NCI-H82 (cell line): ENCODE measurements at regions not wholly inside any gene's neighbourhood (a gene's known extent, or its start where the extent isn't known, plus 50 kb on each side); places are given as distances from the start of the nearest gene placed in this dataset.

Experiments
- DNase-seq: peaks from one replicate; lab custom pipeline; 2025; lab: John Stamatoyannopoulos, UW

DNA sequence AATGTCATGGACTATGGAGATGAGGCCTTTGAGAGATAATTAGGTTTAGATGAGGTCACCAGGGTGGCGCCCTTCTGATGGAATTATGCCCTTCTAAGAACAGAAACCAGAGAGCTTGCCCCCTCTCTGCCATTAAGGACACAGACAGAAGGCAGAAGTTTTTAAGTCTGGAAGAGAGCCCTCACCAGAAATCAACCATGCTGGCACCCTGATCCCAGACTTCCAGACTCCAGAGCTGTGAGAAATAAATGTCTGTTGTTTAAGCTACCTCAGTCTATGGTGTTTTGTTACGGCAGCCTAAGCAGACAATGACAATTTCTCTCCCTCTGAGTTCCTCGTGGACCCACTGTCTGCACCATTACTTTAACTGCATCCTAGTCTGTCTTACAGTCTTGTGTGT, 382.0 kb downstream of the GXYLT1 start:
- no peak for DNase-seq

GRCh38 chr12:41745593-41745992, 399.1 kb downstream of the GXYLT1 start:
- peak; percentile 6 for DNase-seq

- DNase-seq, result no peak
These were observed 400.8 kb downstream of the GXYLT1 start for GRCh38 chr12:41743835-41744234.

DNA sequence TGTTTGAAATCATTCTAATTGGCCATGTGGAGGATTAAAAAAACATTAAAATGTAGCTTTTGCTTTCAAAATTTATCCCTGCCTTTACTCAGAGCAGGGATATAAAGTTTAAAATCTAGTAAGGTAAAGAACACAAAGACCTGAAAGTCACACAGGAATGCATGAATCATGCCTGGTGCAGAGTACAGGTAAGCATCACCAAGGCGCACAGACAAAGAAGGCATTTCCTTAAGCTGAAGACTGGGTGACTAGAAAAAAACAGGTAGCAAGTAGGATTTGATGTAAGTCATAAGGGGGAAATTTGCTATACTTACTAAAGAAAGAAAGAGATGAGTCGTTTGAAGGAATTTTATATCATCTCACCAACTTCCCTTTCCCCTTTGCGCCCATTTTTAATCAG, 405.6 kb downstream of the GXYLT1 start:
- no peak for DNase-seq

- no peak for DNase-seq
These were observed 407.3 kb downstream of the GXYLT1 start for GRCh38 chr12:41737423-41737822.

DNA sequence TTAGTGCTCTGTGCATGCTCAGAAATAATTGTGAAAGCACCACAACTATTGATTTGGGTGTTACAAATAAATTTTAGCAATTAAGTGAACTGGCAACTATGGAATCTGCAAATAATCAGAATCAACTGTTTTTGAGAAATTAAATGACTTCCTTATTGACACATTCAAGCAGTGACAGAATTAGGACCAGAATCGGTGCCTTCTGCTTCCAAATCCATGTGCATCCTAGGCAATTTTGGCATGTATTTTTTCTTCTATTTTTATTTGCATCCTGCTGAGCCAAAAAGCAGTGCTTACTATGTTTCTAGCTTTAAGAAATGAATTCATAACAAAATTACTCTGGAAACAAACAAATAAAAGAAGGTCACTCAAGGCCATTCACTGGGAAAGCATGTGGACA, 408.2 kb downstream of the GXYLT1 start:
- DNase-seq, result no peak

DNA sequence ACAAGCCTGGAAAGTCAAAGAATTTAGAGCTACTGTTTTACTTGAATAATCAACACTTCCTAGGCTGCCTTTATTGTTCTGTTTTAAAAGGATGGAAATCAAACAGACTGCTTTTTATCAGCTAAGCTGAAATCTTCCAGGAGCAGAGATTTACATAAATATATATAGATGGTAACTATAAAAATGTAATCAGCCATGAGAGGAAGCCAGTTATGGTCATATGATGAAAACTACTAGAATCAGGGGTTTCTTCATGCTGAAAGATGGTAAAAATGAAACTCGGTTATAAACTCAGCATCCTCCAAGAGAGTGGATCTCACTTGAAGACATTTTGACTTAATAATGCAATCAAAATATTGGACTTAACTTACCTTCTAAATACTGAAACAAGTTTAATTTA, 413.0 kb downstream of the GXYLT1 start:
- DNase-seq, result no peak

- DNase-seq, result no peak
These were observed 413.6 kb downstream of the GXYLT1 start for GRCh38 chr12:41731061-41731460.

GRCh38 chr12:41724216-41724615, 420.5 kb downstream of the GXYLT1 start:
- peak; percentile 24 for DNase-seq

- DNase-seq, result no peak
These were observed 425.5 kb downstream of the GXYLT1 start for GRCh38 chr12:41719214-41719613.

DNA sequence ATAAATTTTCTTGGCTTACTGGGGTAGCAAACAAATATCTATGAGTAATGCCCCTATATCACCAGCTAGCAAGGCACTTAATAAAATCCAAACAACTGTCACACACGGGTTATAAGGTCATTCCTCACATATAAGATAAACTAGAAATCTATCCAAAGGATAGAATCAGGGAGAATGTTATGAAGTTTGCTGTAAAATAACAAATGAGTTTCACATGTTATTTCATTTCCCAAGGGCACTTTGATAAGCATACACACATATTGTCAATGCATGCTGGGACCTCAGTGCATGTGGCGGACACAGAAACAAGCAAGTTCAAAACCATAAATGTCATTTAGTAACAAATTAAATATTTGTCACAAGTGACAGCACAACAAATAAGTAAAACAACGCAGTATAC, 429.4 kb downstream of the GXYLT1 start:
- DNase-seq, result no peak

DNA sequence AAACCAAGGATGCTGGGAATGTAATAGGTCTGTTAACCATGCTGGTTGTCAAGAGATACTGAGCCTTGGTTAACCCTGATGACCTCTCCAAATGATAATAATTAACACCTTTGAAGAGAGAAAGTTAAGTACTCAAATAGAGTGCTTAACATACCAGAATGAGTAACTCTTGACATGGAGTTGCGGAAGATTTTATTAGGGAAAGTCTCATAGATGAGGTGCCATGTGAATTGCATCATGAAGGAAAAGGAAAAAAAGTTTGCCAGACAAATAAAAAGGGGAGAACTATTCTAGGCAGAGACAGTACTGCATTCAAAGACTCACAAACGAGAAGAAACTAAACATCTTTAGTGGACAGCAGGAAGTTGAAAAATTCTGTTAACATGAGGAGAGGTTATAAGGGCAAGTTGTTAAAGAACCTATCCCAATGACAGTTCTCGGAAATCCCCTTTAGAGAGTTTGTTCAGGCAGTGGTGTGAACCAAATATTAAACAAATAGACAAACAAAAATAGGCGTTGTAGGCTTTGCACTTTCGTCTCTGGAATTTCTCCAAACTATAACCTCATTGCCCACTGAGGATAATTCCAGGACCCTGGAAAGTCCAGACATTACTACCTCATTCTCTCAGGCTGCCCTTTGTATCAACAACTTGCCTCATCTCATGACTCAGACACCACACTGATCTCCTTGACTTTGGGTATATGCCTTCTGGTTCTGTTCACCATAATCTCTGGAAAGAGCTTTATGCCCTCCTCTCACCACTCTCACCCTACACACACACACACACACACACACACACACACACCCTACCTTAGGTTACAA, 435.0 kb downstream of the GXYLT1 start:
- DNase-seq, result no peak

DNA sequence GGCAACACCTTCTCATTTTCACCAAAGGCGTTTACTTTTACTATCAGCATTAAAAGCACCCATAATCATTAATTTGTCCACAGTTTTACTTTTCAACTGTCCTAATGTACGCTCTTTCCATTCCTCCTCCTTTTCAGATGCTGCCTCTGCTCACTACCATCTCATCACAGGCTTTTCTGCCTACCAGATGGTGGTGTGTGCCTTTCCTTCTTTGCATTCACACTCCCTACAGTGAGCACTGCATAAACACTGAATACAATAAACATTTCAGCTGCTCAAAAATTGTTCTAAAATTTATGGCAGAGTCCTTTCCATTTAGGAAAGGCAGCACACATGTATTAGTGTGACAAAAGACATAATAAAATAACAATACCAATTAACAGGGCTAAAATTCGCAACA, 435.7 kb downstream of the GXYLT1 start:
- DNase-seq, result no peak

- DNase-seq, result no peak
These were observed 438.3 kb downstream of the GXYLT1 start for GRCh38 chr12:41706376-41706775.

DNA sequence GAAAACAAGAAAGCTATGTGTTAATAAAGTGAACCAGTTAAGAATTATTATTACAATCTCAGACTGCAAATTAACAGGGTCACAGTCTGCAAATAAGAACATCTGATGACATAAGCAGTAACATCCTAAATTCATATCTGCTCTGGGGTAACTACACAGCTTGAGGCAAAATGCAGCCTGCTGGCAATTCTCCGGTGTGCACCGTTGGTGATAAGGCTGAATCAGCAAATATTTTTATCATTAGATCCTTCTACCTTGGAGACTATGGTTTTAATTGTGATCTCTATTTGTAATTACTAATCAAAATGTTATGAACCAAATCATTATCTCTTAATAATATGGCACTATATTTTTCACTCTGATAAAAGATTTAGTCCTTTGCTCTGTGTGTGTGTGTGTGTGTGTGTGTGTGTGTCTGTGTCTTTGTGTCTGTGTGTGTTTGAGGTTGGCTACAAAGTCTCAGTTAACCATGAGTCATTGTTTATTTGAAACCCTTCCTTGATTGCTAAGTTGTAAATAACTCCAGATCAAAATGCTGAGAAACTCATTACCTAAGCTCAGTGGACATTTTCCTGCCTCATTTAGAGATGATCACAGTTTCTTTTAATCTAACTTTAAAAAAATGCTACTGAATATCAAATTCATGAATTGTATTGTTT, 442.6 kb downstream of the GXYLT1 start:
- DNase-seq, result no peak

GRCh38 chr12:41700940-41701339, 443.7 kb downstream of the GXYLT1 start:
- no peak for DNase-seq

DNA sequence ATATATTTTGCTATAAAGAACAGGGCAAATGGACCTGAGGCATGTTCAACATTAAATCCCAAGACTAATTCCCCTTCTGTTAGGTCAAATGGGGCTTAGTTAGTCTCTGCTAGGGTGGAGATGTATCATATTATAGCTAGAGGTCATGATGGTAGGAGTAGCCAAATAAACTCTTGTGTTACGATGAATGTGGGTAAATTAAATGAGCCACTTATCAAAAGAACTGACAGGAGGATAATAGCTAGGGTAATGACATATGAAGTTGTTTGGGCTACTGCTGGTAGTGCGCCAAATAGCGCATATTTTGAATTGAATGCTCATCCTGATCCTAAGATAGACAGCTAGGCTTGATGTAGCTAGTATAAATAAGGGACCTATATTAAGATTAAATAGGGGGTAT, 445.0 kb downstream of the GXYLT1 start:
- DNase-seq, result no peak

DNA sequence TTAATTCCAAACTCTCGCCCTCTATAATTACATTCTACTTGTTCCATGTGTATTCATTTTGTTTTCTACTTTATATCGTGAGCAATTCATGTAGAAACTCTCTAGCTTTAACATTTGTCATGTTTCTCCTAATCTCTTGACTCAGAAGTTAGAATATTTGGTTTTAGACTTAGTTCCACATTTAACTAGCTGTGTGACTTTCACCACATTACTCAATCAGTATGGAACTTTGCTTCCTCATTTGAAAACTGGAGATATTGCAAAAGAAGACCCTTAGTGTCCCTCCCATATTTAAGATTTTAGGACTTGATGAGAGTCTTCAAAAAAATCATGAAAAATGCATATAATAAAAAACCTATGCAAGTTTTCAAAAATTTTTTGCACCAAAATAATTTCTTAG, 447.5 kb downstream of the GXYLT1 start:
- DNase-seq, result no peak

- DNase-seq, result peak; percentile 75
These were observed 459.7 kb downstream of the GXYLT1 start for GRCh38 chr12:41684997-41685396.

- DNase-seq, result no peak
These were observed 461.0 kb downstream of the GXYLT1 start for GRCh38 chr12:41683513-41684240.

- no peak for DNase-seq
These were observed 461.7 kb downstream of the GXYLT1 start for GRCh38 chr12:41683023-41683422.

DNA sequence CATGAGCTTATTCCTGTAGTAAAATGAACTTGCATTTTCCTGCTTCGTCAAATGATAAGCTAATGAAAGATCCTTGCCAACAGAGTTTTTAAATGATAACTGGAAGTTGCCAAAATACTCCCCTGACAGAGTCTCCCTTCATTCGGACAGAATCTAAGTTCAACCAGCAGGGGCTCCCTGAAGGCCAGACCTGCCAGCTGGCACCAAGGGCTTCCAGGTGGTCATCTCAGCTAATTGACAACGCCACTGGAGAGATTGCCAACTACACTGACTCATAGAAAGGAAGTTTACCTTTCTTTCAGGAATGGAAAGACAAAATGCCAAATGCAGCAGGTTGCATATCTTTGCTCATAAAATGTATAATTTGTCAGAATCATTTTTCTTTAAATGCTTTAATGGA, 462.8 kb downstream of the GXYLT1 start:
- DNase-seq, result peak; percentile 58

DNA sequence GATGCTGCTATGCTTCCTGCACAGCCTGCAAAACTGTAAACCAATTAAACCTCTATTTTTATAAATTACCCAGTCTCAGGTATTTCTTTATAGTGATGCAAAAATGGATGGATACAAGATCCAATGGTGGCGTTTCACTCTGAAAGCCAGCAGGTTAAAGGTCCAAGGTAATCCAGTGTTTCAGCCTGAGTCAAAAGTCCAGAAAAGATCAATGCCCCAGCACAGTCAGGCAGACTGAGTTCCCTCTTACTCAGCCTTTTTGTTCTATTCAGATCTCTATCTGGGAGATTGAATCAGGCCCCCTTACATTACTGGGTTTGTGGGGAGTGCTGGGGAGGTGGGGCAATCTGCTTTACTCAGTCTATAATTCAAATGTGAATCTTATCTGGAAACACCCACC, 464.5 kb downstream of the GXYLT1 start:
- DNase-seq, result no peak
